H9 (cell line): ENCODE measurements at regions not wholly inside any gene's neighbourhood (a gene's known extent, or its start where the extent isn't known, plus 50 kb on each side); places are given as distances from the start of the nearest gene placed in this dataset.

Experiments used
- DNase-seq: peaks from one replicate; pipeline ENCODE4 v3.0.0-alpha.2; 2017
- H2AFZ ChIP-seq: one replicate; pipeline ENCODE4 v1.6.1; 2013; ENCODE audit warnings: mild to moderate bottlenecking, low read length, control low read depth, moderate library complexity
- H2AK5ac ChIP-seq: 2 replicates; pipeline ENCODE4 v1.6.1; 2013; ENCODE audit warnings: low read length, control low read depth, mixed read lengths; ENCODE audit not compliant: insufficient read length
- H2BK120ac ChIP-seq: one replicate; pipeline ENCODE4 v1.6.1; 2013; ENCODE audit warnings: low read depth, mild to moderate bottlenecking, low read length, control low read depth, inconsistent platforms; ENCODE audit not compliant: poor library complexity, severe bottlenecking
- H2BK12ac ChIP-seq: 2 replicates; pipeline ENCODE4 v1.6.1; 2013; ENCODE audit warnings: low read length, control low read depth, mixed read lengths, low read depth; ENCODE audit not compliant: insufficient read length
- H2BK15ac ChIP-seq: 2 replicates; pipeline ENCODE4 v1.6.1; 2013; ENCODE audit warnings: low read depth, low read length, control low read depth
- H2BK20ac ChIP-seq: one replicate; pipeline ENCODE4 v1.6.1; 2013; ENCODE audit warnings: low read depth, mild to moderate bottlenecking, low read length, control low read depth, inconsistent platforms; ENCODE audit not compliant: poor library complexity, severe bottlenecking
- H2BK5ac ChIP-seq: 2 replicates; pipeline ENCODE4 v1.6.1; 2013; ENCODE audit warnings: low read length, control low read depth, mixed read lengths; ENCODE audit not compliant: insufficient read length
- H3K14ac ChIP-seq: 2 replicates; pipeline ENCODE4 v1.6.1; 2013; ENCODE audit warnings: low read length, control low read depth; ENCODE audit not compliant: insufficient read depth
- H3K18ac ChIP-seq: 2 replicates; pipeline ENCODE4 v1.6.1; 2013; ENCODE audit warnings: low read depth, mild to moderate bottlenecking, mixed read lengths, low read length, control low read depth; ENCODE audit not compliant: insufficient read length
- H3K23ac ChIP-seq: 2 replicates; pipeline ENCODE4 v1.6.1; 2013; ENCODE audit warnings: low read length, control low read depth, mixed read lengths, low read depth; ENCODE audit not compliant: insufficient read length
- H3K23me2 ChIP-seq: 2 replicates; pipeline ENCODE4 v1.6.1; 2013; ENCODE audit warnings: low read depth, mild to moderate bottlenecking, mixed read lengths, low read length, control low read depth; ENCODE audit not compliant: insufficient read length, poor library complexity, severe bottlenecking
- H3K27ac ChIP-seq: 2 replicates; pipeline ENCODE4 v1.5.1; 2013; ENCODE audit warnings: low read length, control low read depth, mixed read lengths, low read depth; ENCODE audit not compliant: insufficient read length
- H3K27me3 ChIP-seq: 2 replicates; pipeline ENCODE4 v1.6.1; 2013; ENCODE audit warnings: low read length, control low read depth, inconsistent platforms; ENCODE audit not compliant: insufficient read depth
- H3K4ac ChIP-seq: 2 replicates; pipeline ENCODE4 v1.6.1; 2013; ENCODE audit warnings: low read depth, mild to moderate bottlenecking, control low read depth, inconsistent platforms, low read length, moderate library complexity
- H3K4me1 ChIP-seq: 2 replicates; pipeline ENCODE4 v1.6.1; 2013; ENCODE audit warnings: low read length, control low read depth, inconsistent platforms; ENCODE audit not compliant: insufficient read depth
- H3K4me2 ChIP-seq: 2 replicates; pipeline ENCODE4 v1.6.1; 2013; ENCODE audit warnings: low read length, control low read depth, mixed read lengths; ENCODE audit not compliant: insufficient read length, insufficient read depth
- H3K56ac ChIP-seq: 2 replicates; pipeline ENCODE4 v1.6.1; 2013; ENCODE audit warnings: low read depth, mild to moderate bottlenecking, mixed read lengths, low read length, control low read depth; ENCODE audit not compliant: insufficient read length
- H3K79me1 ChIP-seq: 2 replicates; pipeline ENCODE4 v1.6.1; 2013; ENCODE audit warnings: low read depth, mild to moderate bottlenecking, moderate library complexity, low read length, control low read depth, inconsistent platforms; ENCODE audit not compliant: insufficient read depth, poor library complexity, severe bottlenecking
- H3K79me2 ChIP-seq: 2 replicates; pipeline ENCODE4 v1.6.1; 2013; ENCODE audit warnings: low read length, control low read depth, inconsistent platforms; ENCODE audit not compliant: insufficient read depth
- H3K9ac ChIP-seq: 2 replicates; pipeline ENCODE4 v1.6.1; 2013; ENCODE audit warnings: low read length, control low read depth, mixed read lengths; ENCODE audit not compliant: insufficient read length; ENCODE audit errors: extremely low read depth
- H3K9me3 ChIP-seq: one replicate; pipeline ENCODE4 v1.6.1; 2013; ENCODE audit warnings: low read depth, low read length, inconsistent platforms; ENCODE audit not compliant: control insufficient read depth
- H3T11ph ChIP-seq: one replicate; pipeline ENCODE4 v1.6.1; 2013; ENCODE audit warnings: mild to moderate bottlenecking, low read length, control low read depth, inconsistent platforms
- H4K20me1 ChIP-seq: one replicate; pipeline ENCODE4 v1.6.1; 2013; ENCODE audit not compliant: control insufficient read depth, insufficient read length, insufficient read depth
- H4K5ac ChIP-seq: 2 replicates; pipeline ENCODE4 v1.6.1; 2013; ENCODE audit warnings: low read depth, mild to moderate bottlenecking, mixed read lengths, low read length, control low read depth; ENCODE audit not compliant: insufficient read length
- H4K8ac ChIP-seq: replicated peaks from 2 replicates; pipeline ENCODE4 v1.6.1; 2013; ENCODE audit warnings: low read length, control low read depth, mixed read lengths, low read depth; ENCODE audit not compliant: insufficient read length
- H4K91ac ChIP-seq: 2 replicates; pipeline ENCODE4 v1.6.1; 2013; ENCODE audit warnings: low read depth, mild to moderate bottlenecking, moderate library complexity, mixed read lengths, low read length, control low read depth; ENCODE audit not compliant: insufficient read length
- H3K27ac Mint-ChIP-seq, 3 experiments: 2 replicates in 2 of 3; 3 replicates in 1 of 3; pipeline ENCODE4 v1.8.0; 2020 to 2021; ENCODE audit warnings: mixed read lengths in 3 of 3, mild to moderate bottlenecking in 1 of 3, moderate library complexity in 1 of 3
- H3K27me3 Mint-ChIP-seq: 2 replicates; pipeline ENCODE4 v1.8.0; 2021; ENCODE audit warnings: low read depth, mild to moderate bottlenecking, moderate library complexity, mixed read lengths
- H3K36me3 Mint-ChIP-seq, 3 experiments: 2 replicates in 2 of 3; 3 replicates in 1 of 3; pipeline ENCODE4 v1.8.0; 2020 to 2021; ENCODE audit warnings: low read depth in 3 of 3, mixed read lengths in 3 of 3; ENCODE audit not compliant: insufficient read depth in 1 of 3
- H3K4me1 Mint-ChIP-seq, 2 experiments: 2 replicates each; pipeline ENCODE4 v1.8.0; 2020; ENCODE audit warnings: mixed read lengths in 2 of 2
- H3K4me3 Mint-ChIP-seq, 2 experiments: 2 replicates in 1 of 2; 3 replicates in 1 of 2; pipeline ENCODE4 v1.8.0; 2020 to 2021; ENCODE audit warnings: mild to moderate bottlenecking in 2 of 2, mixed read lengths in 2 of 2, moderate library complexity in 1 of 2
- H3K9me3 Mint-ChIP-seq, 2 experiments: 2 replicates in 1 of 2; 3 replicates in 1 of 2; pipeline ENCODE4 v1.8.0; 2020; ENCODE audit warnings: mild to moderate bottlenecking in 2 of 2, mixed read lengths in 2 of 2, moderate library complexity in 1 of 2
- CTCF ChIP-seq: fragments of 200-600 bp; sonication (generic); conservative IDR thresholded peaks from 3 replicates; pipeline ENCODE4 v1.8.0; 2021; ENCODE audit warnings: antibody characterized with exemption, mild to moderate bottlenecking
- WGBS: extraction: QIAGEN DNeasy Blood & Tissue Kit; methylation state at CpG from one replicate; pipeline ENCODE4 v1.1.7; 2013; ENCODE audit warnings: missing lambda C conversion rate, low lambda C conversion rate, mixed read lengths; ENCODE audit not compliant: insufficient read length; ENCODE audit errors: extremely low coverage; 5-methylcytosine and 5-hydroxymethylcytosine counted together

GRCh38 chr6:141133836-141134235 lies 998.9 kb upstream of the GJE1 start:
- Histone ChIP-seq H2BK12ac (no peak overlapping the region), H3K23me2 (no peaks in the 10 kb centered on the region), H3K79me2 (no peaks in the 10 kb centered on the region), H2BK120ac (no peak overlapping the region), H4K91ac (no peak overlapping the region), H4K5ac (no peak overlapping the region), H3K14ac (no peak overlapping the region), H3K4ac (no peak overlapping the region), H3K79me1 (no peaks in the 10 kb centered on the region), H3K27me3 (no peaks in the 10 kb centered on the region), H2BK5ac (no peak overlapping the region), H3T11ph (no peak overlapping the region), H3K9ac (no peak overlapping the region), H3K27ac (no peak overlapping the region), H3K4me1 (no peaks in the 10 kb centered on the region), H3K4me2 (no peak overlapping the region), H2BK15ac (no peak overlapping the region), H3K56ac (no peak overlapping the region), H3K18ac (no peak overlapping the region), H2BK20ac (no peak overlapping the region), H3K23ac (no peak overlapping the region), H2AK5ac (no peak overlapping the region), H3K9me3 (no peaks in the 10 kb centered on the region), H4K20me1 (no peaks in the 10 kb centered on the region), H2AFZ (no peak overlapping the region), H4K8ac (no peak overlapping the region)
- DNase-seq, result no peak
- no peak overlapping the region for H3K4me3 Mint-ChIP-seq
- no peaks in the 10 kb centered on the region; a peak in 2 of 7 replicates for H3K36me3 Mint-ChIP-seq
- no peak for TF ChIP-seq CTCF
- no peaks in the 10 kb centered on the region for H3K4me1 Mint-ChIP-seq
- no CpG with 5 or more reads among the region's 3 CpGs for WGBS
- no peaks in the 10 kb centered on the region for H3K27me3 Mint-ChIP-seq
- H3K27ac Mint-ChIP-seq, result no peak overlapping the region
- H3K9me3 Mint-ChIP-seq, result no peaks in the 10 kb centered on the region; a peak in 1 of 5 replicates
